Memory B cell (primary cell): ENCODE measurements at regions not wholly inside any gene's neighbourhood (a gene's known extent, or its start where the extent isn't known, plus 50 kb on each side); places are given as distances from the start of the nearest gene placed in this dataset.

Experiments
- ATAC-seq: fragments of 150-1000 bp; cut with Tn5 transposase; 2 replicates; pipeline ENCODE4 v1.10.0; 2021; ENCODE audit warnings: low read depth, mild to moderate bottlenecking, moderate library complexity
- DNase-seq, 2 donors: peaks; one replicate each; pipeline ENCODE4 v3.0.0; 2022; ENCODE audit warnings: low spot score in 2 of 2
- H3K27ac Mint-ChIP-seq: one replicate; pipeline ENCODE4 v1.8.0; 2022; ENCODE audit warnings: mild to moderate bottlenecking, moderate library complexity, mixed read lengths
- H3K27me3 Mint-ChIP-seq: one replicate; pipeline ENCODE4 v1.8.0; 2022; ENCODE audit warnings: mixed read lengths
- H3K36me3 Mint-ChIP-seq: one replicate; pipeline ENCODE4 v1.8.0; 2022; ENCODE audit warnings: mild to moderate bottlenecking, mixed read lengths
- H3K4me1 Mint-ChIP-seq: one replicate; pipeline ENCODE4 v1.8.0; 2022; ENCODE audit warnings: mixed read lengths
- H3K4me3 Mint-ChIP-seq: one replicate; pipeline ENCODE4 v1.8.0; 2022; ENCODE audit warnings: mild to moderate bottlenecking, moderate library complexity, mixed read lengths
- H3K9me3 Mint-ChIP-seq: one replicate; pipeline ENCODE4 v1.8.0; 2022; ENCODE audit warnings: mixed read lengths

DNA sequence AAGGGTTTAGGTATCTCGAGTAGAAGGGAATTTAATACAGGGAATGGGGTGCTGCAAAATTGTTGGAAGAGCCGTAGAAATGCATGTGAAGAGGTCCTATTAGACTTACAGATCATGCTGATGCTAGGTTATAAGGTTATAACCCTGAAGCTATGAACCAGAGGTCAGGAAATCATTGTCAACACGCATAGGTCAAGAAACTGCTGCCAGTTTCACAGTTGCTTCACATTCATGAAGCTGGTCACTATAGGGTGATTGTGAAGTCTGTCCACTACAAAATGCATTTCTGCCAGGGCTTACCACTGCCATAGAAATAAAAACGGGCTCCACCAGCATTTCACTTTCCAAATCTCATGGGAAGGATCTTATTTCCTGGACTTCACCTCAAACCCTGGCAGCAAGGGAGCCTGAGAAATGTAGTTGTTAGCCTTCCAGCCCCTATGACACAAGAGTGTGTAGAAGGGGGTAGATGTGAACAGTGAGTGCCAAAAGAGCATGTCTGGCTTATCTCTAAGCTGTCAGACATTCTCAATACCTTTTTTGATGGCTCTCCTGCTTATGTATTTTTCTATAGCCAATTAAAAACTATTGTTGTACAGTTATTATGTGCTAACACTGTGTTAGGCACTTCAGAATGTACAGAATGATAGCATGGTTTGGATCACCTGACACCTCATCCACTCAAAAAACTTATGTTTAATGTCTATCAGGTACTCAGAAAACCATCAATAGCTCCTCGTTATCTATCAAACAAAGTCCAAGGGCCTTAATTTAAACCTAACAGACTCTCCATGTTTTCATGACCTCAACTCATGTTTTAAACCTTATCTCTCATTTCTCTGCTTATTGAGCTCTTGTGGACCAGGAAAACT is 148.3 kb upstream of the TSC22D2 start:
- Mint-ChIP-seq H3K9me3 (peaks cover 3% of the 10 kb centered on the region), H3K4me3 (no peak overlapping the region), H3K27ac (no peak overlapping the region), H3K27me3 (peaks cover 15% of the 10 kb centered on the region), H3K36me3 (no peaks in the 10 kb centered on the region), H3K4me1 (no peaks in the 10 kb centered on the region)
- ATAC-seq: no peak
- no peak for DNase-seq

DNA sequence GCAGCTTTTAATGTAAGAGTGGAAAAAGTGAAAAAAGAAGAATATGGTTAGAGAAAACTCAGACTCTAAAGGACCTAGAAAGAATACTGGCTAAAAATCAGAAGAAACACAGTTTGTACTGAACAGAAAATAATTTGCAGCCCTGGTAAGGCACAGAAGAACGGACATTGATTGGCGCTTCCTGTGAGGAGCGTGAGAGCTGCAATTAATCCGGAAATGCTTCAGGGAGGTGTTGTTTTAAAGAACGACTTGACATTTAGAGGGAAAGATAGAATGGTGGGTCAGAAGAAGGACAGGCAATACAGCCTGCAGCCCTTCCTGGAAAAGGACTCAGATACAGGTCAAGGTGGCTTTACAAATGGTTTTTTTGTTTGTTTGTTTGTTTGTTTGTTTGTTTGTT is 151.3 kb upstream of the TSC22D2 start:
- H3K27me3 Mint-ChIP-seq: peaks cover 13% of the 10 kb centered on the region
- no peaks in the 10 kb centered on the region for H3K36me3 Mint-ChIP-seq
- H3K4me1 Mint-ChIP-seq: no peaks in the 10 kb centered on the region
- no peak for DNase-seq
- no peak for ATAC-seq
- H3K9me3 Mint-ChIP-seq: peaks cover 3% of the 10 kb centered on the region
- H3K27ac Mint-ChIP-seq: no peak overlapping the region
- no peak overlapping the region for H3K4me3 Mint-ChIP-seq

DNA sequence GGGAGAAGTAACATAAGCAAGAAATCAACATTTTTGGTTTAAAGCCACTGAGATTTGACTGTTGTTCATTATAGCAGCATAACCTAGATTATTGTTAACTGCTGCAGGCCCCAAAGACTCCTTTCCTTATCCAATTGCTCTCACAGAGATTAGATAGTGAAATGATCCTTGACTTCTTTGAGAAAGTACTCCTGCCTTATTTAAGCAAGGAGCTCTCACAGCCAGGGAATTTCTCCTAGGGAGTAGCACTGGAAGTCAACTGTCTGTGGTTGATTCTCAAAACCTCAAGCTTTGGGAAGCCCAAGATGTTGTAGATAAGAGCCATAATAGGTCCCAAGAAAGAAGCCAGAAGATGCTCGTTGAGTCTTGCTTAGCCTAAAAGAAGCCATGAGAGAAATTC is 151.8 kb upstream of the TSC22D2 start:
- peaks cover 13% of the 10 kb centered on the region for H3K27me3 Mint-ChIP-seq
- H3K4me3 Mint-ChIP-seq: no peak overlapping the region
- H3K4me1 Mint-ChIP-seq: no peaks in the 10 kb centered on the region
- H3K36me3 Mint-ChIP-seq: no peaks in the 10 kb centered on the region
- peaks cover 3% of the 10 kb centered on the region for H3K9me3 Mint-ChIP-seq
- no peak for ATAC-seq
- no peak overlapping the region for H3K27ac Mint-ChIP-seq
- DNase-seq: no peak

DNA sequence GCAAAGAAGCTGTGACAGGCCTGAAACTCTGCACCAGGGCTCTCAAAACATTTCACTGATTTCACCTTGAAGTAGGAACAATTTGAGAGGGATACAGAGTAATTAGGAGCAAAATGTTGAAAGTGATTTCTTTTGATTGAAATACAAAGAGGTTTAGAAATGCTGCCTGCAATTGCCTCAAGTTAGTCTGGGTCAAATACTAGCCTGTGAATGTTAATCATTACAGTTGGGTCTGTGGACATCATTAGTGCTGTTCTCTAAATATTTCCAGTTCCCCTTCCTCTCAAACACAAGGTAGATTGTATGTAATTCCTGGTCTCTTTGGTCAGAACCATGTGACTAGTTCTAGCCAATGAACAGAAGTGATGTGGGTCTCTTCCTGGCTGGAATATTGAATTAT is 152.3 kb upstream of the TSC22D2 start:
- no peaks in the 10 kb centered on the region for H3K4me1 Mint-ChIP-seq
- H3K9me3 Mint-ChIP-seq: peaks cover 3% of the 10 kb centered on the region
- DNase-seq (no peak), ATAC-seq (no peak)
- H3K36me3 Mint-ChIP-seq: no peaks in the 10 kb centered on the region
- H3K27me3 Mint-ChIP-seq: peaks cover 13% of the 10 kb centered on the region
- no peak overlapping the region for H3K4me3 Mint-ChIP-seq
- H3K27ac Mint-ChIP-seq: no peak overlapping the region

DNA sequence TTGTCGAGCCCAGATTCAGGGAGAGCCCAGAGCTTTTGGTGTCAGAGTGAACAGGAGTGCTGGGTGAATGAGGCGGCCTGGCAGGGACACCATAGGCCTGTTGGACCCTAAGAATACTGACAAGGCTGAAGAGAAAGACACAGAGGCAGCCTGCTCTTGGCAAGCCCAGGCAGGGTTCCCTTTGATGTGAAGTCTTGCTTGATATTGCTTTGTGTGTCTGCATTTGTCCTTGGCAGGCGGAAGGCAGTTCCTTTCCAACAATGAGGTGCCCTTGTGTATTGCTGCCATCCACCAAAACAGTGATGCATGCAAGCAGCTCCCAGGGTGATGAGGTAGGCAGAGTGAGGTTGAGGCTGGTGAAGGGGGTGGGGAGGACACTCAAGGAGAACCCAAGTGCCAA is 152.7 kb upstream of the TSC22D2 start:
- DNase-seq: no peak
- Mint-ChIP-seq H3K9me3 (peaks cover 3% of the 10 kb centered on the region), H3K36me3 (no peaks in the 10 kb centered on the region), H3K4me3 (no peak overlapping the region), H3K27ac (no peak overlapping the region), H3K4me1 (no peaks in the 10 kb centered on the region), H3K27me3 (peaks cover 13% of the 10 kb centered on the region)
- ATAC-seq: no peak

DNA sequence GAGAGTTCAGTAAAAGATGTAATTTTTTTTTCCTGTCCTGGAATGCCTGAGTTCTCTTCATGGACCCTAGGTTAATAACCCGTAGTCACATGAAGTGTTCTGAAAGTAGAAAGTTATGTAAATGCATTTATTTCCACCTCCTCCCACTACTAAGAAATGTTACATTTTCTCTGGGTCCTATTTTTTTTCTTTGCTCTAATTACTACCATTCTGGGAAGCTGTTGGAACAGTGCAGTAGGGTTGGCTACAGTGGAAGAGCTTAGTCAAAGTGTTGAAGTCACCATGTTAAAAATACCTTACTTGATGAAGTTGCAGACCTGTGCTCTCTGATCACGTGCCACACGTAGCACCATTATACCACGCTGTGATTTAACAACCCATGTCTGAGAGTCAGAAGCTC is 153.8 kb upstream of the TSC22D2 start:
- Mint-ChIP-seq H3K4me3 (no peak overlapping the region), H3K27me3 (peaks cover 13% of the 10 kb centered on the region), H3K27ac (no peak overlapping the region), H3K9me3 (peaks cover 3% of the 10 kb centered on the region), H3K4me1 (no peaks in the 10 kb centered on the region), H3K36me3 (no peaks in the 10 kb centered on the region)
- ATAC-seq (no peak), DNase-seq (no peak)

DNA sequence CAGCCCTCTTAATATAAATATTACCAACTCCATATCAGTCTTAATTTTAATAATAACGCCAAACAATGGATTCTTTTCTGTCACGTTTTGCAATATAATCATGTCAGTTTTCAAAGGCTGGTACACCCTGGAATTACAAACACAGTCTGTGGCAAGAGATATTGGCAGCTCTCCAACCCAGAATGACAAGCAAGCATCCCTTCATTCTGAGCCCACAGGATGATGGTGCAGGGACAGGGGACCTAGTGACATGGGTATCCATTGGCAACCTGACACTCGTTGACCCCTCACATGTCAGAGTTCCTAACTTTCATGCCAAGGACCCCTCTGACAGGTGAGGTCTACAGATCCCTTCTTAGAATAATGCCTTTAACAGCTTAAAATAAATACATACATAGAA is 154.5 kb upstream of the TSC22D2 start:
- Mint-ChIP-seq H3K4me1 (no peaks in the 10 kb centered on the region), H3K4me3 (no peak overlapping the region), H3K9me3 (peaks cover 3% of the 10 kb centered on the region), H3K27me3 (peaks cover 13% of the 10 kb centered on the region), H3K27ac (no peak overlapping the region), H3K36me3 (no peaks in the 10 kb centered on the region)
- DNase-seq: no peak
- no peak for ATAC-seq

DNA sequence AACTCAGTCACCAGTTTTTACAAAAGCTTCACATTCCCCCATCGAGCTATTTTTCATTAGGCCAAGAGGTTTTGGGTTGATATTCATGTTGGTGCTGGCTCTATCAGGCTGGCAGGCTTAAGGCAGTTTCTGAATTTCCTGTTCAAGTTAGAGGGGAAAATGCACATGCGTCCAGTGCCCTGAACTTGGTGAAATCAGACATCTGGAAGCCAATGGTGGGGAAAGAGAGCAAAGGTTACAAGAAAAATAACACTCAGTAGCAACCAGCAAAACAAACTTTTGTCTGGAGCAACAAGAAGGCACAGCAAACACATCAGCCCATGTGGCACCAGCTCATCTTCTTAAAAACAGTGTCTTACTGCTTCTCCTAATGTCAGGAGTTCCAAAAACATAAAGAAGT is 155.6 kb upstream of the TSC22D2 start:
- Mint-ChIP-seq H3K9me3 (peaks cover 3% of the 10 kb centered on the region), H3K4me3 (no peak overlapping the region), H3K27me3 (peaks cover 13% of the 10 kb centered on the region), H3K36me3 (no peaks in the 10 kb centered on the region), H3K27ac (no peak overlapping the region), H3K4me1 (peaks cover 3% of the 10 kb centered on the region)
- DNase-seq (no peak), ATAC-seq (no peak)

DNA sequence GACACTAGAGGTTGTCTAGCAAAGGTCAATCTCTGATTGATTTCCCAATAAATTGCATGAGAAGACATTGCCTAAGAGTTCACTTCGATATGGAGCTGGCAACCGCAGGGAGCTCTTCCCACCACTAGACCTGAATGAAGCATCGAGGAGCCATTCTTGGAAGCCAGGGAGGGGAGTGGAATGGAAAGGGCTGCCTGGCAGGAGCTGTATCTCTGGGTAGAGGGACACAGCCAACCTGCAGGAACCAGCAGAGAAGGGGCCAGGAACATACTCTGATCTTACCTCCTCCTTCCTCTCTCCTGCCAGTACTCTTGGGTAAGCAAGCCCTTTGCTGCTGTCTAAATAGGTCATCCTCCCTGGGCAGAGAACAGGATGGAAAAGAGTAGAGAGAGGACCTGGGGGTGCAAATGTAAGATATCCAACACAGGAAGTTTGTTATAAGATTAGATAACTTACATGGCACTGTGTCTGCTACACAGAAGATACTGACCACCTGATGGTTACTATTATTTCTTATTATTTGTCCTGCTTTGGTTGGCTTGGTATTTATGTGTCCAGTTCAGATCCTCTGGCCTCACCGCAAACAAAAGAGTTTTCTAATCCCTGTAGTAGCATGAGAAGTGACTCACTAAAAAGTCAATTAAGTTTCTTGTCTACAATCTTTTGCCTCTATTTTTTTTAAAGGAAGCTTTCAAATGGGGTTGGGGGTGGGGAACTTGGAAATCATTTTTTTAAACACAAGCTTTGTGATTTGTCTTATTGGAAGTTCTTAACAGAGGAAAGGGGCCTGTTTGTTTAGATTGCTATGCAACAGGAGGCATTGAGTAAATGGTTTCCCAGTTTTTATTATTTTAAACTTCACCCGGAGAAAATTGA is 156.7 kb upstream of the TSC22D2 start:
- H3K4me3 Mint-ChIP-seq: no peak overlapping the region
- DNase-seq: no peak
- H3K36me3 Mint-ChIP-seq: no peaks in the 10 kb centered on the region
- H3K9me3 Mint-ChIP-seq: no peaks in the 10 kb centered on the region
- H3K4me1 Mint-ChIP-seq: peaks cover 3% of the 10 kb centered on the region
- H3K27me3 Mint-ChIP-seq: peaks cover 8% of the 10 kb centered on the region
- no peak for ATAC-seq
- H3K27ac Mint-ChIP-seq: no peak overlapping the region

DNA sequence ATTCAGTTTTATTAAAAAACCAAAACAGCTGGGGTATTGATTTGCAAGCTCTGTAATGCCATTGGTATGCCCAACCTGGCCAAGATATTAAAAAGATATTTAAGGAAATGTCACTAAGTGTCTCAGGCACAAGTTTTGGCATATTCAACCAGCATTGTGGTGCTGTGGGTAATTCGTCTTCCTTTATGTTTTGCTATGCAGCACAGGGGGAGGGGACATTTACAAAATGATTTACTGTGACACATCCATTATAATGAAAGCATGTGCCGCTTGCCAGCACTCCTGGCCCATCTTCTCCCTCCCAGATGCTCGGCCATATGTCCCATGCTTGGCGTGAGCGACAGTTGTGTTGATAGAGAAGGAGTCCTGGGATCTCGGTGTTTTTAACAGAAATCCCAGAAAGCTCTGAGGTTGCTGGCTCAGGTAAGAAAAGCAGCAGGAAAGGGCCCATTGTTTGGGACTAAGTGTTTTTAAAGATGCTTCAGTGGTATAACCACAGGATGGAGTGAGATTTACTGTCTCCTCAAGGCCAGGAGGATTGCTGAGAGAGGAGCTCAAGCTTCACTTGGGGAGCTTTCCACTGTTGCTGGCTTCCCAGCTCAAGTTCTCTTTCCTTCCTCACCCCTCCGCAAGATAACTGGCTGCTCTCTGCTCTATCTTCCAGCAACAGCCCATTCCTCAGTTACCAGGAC is 158.2 kb upstream of the TSC22D2 start:
- no peak for DNase-seq
- ATAC-seq: no peak
- H3K4me3 Mint-ChIP-seq: no peak overlapping the region
- H3K4me1 Mint-ChIP-seq: peaks cover 3% of the 10 kb centered on the region
- H3K9me3 Mint-ChIP-seq: no peaks in the 10 kb centered on the region
- no peaks in the 10 kb centered on the region for H3K36me3 Mint-ChIP-seq
- no peak overlapping the region for H3K27ac Mint-ChIP-seq
- H3K27me3 Mint-ChIP-seq: peaks cover 8% of the 10 kb centered on the region

DNA sequence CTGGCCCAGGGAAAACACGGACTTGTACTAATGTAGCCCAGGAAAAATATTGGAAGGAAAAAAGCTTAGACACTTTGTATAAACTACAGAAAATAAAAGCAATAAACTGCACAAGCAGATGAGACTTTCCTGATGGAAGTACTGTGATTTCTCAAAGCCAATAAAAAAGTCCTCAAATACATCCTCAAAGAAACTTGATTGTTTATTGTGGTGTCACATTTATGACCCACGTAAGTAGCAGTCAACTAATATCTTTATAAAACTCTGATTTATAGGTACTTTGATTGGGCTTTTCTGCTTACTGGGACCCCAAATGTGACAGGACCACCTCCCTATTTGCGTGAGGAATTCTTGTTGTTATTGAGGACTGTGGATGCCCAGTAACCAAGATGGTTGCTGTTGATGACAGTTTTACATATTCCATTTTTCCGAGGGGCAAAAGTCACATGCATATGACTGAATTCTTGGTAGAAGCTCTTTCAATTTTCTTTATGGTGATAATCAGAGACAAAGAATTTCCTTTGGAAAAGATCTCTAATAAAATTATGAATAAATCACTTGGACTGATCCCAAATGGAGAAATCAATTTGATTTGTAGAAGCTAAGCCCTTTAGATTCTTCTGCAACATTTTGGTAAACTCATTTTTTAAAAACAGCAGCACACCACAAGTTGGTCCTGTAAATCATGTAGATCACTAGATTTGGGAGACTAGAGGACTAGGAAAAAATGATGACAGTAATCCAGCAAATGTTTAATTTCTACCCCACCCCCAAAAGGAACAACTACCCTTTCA is 159.0 kb upstream of the TSC22D2 start:
- Mint-ChIP-seq H3K36me3 (no peaks in the 10 kb centered on the region), H3K27ac (no peak overlapping the region), H3K4me1 (peaks cover 3% of the 10 kb centered on the region), H3K27me3 (peaks cover 10% of the 10 kb centered on the region), H3K4me3 (no peak overlapping the region), H3K9me3 (no peaks in the 10 kb centered on the region)
- ATAC-seq (no peak), DNase-seq (no peak)

DNA sequence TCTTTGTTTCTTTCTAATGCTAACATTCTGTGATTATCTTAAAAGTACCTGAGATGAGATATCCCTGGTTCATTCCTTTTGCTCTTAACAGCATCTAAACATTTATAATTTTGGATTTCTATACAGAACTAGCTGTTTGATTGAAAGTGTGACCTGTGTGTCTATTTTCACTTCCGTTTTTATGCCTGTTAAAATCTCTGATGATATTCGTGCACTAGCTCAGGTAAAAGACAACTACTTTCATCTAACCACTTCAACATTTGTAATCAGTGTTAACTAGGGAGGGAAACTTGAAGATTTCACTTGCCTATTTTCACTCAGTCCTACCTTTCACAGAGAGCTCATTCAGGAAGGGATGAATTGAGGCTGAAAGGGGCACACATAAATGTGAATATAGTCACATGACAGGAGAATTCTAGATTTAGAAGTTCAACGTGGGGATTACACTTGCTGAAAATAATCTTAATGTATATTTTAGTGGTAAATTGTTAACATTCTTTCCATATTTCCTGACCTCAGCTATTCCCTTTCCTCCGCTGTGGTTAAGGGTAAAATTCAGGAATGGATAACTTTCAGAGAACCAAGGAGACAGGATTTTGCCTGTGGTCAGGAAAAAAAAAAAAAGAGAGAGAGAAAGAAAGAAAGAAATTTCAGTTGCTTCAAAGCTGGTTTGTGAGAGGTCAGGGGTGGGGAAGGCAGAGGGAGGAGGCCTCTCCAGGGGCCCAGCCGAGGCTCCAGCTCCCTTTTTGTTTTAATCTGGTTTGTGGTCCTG is 159.8 kb upstream of the TSC22D2 start:
- peaks cover 11% of the 10 kb centered on the region for H3K27me3 Mint-ChIP-seq
- H3K27ac Mint-ChIP-seq: no peak overlapping the region
- H3K4me3 Mint-ChIP-seq: no peak overlapping the region
- no peaks in the 10 kb centered on the region for H3K36me3 Mint-ChIP-seq
- ATAC-seq (peak; percentile 58), DNase-seq (no peak)
- H3K4me1 Mint-ChIP-seq: peaks cover 3% of the 10 kb centered on the region
- H3K9me3 Mint-ChIP-seq: no peaks in the 10 kb centered on the region

DNA sequence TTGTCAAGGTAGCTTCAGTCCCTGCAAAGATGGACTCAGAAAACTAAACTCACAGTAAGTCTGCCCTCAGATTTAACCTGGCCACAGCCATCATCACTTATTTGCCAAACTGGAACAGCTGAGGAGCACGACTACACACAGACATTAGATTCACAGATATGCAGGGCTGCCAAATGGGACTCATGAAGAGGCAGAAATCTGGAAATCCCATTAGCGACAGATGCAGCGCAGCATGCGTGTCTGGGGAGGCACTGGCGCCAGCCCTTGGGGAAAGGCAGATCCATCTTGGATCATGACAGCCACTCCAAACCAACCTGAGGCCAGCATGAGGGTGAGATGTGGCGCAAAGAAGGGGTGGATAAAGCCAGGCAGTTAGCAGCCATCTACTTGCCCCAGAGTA is 160.7 kb upstream of the TSC22D2 start:
- H3K27ac Mint-ChIP-seq: no peak overlapping the region
- H3K4me3 Mint-ChIP-seq: no peak overlapping the region
- H3K9me3 Mint-ChIP-seq: no peaks in the 10 kb centered on the region
- DNase-seq (no peak), ATAC-seq (no peak)
- peaks cover 13% of the 10 kb centered on the region for H3K27me3 Mint-ChIP-seq
- H3K4me1 Mint-ChIP-seq: peaks cover 3% of the 10 kb centered on the region
- H3K36me3 Mint-ChIP-seq: no peaks in the 10 kb centered on the region
